NCI-H128 (cell line): ENCODE measurements at regions not wholly inside any gene's neighbourhood (a gene's known extent, or its start where the extent isn't known, plus 50 kb on each side); places are given as distances from the start of the nearest gene placed in this dataset.
"Not testable (repeated sequence)": the region's sequence is repeated elsewhere in the genome, so short reads cannot be mapped to it uniquely, and the experiment has no call there.

Source experiments
- DNase-seq: peaks from one replicate; lab custom pipeline; 2025; ENCODE audit not compliant: unreplicated experiment; lab: John Stamatoyannopoulos, UW

DNA sequence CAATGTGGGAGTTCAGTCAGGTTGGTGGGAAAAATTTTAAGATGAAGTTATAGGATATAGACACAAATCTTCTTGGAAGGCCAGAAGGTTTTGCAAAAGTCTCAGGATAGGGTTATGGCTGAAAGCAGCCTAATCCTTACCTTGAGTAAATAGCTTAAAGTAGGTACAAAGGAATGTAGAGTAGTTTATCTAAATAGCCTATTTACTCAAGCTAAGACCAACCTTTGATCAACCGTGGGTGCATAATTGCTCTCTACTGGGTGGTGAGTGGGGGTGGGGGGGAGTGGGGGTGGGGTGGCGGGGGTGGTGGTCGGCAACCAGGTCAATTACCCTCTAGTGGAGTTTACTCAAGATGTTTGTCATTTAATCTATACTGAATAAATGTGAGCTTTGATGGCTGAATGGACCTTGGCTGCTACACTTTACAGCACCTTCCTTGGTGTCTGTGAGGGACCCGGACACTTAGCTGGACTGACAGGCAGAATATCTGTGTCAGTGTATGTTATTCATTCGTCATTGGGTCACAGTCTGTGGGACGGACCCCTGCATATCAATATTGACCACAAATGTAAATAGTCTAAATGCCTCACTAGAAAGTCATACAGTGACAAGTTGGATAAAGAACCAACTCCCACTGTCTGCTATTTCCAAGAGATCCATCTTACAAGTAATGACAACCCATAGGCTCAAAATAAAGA lies 545.7 kb upstream of the PABPC4L start:
- DNase-seq: no peak

DNA sequence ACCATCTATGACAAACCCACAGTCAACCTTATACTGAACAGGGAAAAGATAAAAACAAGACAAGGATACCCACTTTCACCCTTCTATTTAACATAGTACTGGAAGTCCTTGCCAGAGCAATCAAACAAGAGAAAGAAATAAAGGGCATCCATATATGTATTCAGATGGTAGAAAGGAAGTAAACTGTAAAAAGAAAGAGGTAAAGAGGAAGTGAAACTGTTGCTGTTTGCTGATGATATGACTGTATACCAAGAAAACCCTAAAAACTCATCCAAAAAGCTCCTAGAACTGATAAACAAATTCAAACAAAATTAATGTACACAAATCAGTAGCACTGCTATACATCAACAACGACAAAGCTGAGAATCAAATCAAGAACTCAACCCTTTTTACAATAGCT lies 538.7 kb upstream of the PABPC4L start:
- DNase-seq: no peak

DNA sequence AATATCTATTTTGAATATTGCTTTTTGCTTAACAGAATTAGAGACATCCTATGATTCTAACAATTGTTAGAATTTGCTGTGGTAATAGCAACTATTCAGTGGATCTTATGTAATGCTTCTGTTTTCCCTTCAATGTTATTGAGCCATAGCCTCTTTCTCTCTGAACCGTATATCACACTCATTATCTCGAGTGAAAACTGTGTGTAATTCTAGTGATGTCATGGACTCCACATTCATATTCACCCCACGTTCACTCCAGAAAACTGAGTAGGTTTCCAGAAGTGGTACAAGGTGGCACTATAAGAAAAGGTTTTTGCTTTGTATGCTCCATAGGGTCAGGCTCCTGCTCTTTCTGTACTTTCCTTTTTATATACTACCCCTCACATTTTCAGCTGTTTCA lies 534.3 kb upstream of the PABPC4L start:
- no peak for DNase-seq

DNA sequence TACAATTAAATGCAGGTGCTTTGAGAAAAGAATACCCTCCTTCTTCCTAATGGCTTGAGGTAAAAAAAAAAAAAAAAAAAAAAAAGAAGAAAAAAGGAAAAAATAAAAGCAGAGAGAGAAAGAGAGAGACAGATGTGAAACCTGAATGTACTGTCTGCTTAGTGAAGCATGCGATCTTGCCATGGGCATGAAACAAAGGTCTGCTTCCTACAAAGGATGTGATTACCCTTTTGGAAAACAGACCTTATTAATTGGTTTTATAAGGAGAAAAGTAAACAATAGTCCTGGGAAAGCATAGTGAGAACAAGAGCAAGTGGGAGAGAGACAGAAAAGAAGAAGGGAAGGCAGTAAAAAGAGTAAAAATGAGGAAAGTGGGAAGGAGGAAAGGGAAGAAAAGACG lies 526.1 kb upstream of the PABPC4L start:
- DNase-seq: no peak

DNA sequence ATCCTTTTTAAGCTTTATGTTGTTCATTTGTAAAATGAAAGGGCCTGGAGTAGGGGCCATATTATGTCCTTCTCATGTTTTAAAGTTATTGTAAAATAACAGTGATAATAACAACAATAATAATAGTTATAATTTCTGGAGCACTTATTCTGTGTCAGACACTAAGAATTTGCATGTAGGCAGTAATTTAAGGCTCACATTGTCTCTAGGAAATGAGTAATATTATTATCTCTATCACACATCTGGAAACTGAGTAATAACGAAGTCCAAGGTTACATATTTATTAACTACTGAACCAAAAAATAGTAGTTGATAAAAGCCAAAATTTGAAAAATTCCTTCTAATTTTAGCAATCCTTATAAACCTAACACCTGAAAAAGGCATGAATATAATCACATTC lies 520.7 kb upstream of the PABPC4L start:
- no peak for DNase-seq

DNA sequence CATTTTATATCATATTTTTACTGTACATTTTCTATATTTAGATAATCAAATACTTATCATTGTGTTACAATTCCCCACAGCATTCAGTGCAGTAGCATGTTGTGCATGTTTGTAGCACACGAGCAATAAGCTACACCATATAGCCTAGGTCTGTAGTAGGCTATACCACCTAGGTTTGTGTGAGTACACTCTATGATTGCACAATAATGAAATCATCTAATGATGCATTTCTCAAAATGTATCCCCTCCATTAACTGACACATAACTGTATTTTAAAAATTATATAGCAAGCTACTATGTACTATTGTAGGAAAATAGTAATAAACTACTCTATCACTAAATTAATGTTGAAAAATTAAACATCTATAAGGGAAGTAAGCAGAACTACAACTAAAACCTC lies 518.4 kb upstream of the PABPC4L start:
- no peak for DNase-seq

DNA sequence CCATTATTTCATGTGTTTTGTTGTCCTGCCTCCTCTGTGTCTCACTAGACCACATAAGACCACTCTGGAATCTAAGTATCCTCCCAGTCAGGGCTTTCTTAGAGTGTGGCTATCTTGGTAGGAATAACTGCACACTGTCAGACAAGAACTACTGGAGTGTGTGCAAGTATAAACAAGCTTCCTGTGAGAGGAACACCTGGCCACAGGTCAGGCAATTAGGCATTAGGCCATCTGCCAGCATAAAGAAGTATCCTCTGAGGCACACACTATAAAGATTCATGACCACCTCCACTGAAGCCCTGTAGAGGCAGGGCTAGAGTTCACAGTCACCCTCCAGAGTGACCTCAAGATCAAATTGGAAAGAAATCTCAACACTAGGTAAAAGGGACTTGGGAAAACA lies 507.0 kb upstream of the PABPC4L start:
- no peak for DNase-seq

DNA sequence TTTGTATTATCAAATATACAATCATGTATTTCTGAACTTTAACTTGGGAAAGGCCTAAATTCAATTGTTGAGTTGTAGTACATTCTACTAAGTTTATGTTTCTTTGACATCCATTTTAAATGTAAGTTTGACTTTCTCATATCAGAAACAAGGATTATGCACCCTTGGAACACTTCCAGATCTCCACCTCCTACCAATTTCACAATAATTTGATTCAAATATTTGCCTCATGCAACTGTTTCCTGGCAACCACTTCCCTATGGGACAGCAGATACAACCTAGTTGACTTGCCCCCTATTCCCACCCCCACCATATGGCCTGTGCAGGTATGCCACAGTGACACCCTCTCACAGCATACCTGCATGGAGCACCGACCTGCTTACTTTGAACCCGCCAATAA lies 506.4 kb upstream of the PABPC4L start:
- no peak for DNase-seq

DNA sequence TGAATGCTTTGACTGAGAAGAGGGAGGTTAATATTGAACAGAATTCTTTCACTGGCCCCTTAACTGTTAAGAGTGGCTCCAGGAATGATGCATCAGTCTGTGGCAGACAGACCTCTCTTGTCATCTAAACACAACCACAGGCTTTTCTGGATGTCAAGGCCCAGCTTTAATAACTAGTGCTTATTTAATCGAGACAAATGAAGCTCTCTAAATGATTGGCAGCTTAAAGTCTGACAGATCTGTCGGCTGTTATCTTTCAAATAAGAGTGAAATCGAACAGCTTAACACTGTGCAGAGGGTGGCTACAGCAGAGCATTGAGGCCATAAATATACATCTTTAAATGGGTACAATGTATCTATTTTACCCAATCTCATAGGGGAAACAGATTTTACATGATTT lies 500.8 kb upstream of the PABPC4L start:
- no peak for DNase-seq

DNA sequence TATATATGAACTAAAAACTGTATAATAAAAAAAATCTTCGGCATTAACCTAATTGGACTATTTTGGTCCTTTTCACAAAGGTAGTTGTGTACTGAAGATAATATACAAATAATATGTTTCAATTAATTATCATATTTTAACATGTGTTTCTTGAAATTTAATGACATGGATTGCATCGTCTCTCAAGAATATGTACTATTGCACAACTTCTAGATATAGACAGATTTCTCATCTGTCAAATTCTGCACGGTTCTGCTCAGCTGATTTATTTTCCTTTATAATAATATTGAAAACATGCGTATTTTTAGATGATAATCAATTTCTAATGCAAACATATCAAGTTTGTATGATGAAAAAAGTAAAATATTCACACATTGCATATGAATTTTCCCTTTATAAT lies 498.7 kb upstream of the PABPC4L start:
- DNase-seq: no peak

DNA sequence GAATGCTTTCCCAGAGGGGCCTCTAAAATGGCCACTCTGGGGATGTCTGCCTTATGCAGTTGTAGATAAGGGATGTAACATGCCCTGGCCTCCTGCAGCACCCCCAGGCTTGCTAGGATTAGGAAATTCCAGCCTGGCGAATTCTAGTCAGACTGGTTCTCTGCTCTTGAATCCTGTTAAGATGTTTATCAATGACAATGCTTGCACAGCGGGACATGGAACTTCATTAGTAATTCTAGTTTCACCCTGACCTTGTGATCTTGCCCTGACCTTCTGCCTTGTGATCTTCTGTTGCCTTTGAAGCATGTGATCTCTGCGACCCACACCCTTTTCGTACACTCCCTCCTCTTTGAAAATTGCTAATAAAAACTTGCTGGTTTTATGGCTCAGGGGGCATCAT lies 497.2 kb upstream of the PABPC4L start:
- DNase-seq: not testable (repeated sequence)

DNA sequence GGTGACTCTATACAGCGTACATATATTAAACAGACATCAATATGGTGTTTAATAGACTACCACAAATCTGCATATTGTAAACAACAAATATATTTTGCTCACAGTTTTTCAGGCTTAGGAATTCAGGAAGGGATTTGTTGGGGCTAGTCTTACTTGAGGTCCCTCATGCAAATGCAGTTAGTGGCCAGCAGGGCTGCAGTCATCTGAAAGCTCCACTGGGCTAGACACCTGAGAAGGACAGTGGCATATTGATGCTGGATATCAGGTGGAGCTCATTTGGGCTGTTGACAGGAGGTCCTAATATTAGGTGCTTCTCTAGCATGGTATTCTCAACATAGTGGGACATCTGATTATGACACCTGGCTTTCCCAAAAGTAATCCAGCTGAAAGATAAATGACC lies 493.8 kb upstream of the PABPC4L start:
- DNase-seq: no peak

DNA sequence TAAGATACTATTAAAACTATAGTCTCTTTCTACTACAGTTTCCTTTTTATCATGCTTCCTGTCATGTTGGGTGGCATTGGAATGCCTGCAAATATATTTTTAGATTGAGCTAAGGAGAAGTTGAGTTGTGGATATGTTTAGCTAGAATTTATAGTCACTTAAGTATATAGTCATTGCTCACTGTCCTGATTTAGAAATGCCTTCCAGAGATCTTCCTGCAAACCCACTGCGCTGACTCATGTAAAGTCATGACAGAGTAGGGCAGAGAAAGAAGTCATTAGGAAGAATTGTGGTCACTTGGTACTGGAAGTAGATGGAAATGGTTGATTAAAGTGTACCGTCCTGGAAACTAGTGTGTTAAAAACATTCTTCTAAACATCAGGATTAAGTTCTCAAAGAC lies 490.3 kb upstream of the PABPC4L start:
- DNase-seq: no peak

DNA sequence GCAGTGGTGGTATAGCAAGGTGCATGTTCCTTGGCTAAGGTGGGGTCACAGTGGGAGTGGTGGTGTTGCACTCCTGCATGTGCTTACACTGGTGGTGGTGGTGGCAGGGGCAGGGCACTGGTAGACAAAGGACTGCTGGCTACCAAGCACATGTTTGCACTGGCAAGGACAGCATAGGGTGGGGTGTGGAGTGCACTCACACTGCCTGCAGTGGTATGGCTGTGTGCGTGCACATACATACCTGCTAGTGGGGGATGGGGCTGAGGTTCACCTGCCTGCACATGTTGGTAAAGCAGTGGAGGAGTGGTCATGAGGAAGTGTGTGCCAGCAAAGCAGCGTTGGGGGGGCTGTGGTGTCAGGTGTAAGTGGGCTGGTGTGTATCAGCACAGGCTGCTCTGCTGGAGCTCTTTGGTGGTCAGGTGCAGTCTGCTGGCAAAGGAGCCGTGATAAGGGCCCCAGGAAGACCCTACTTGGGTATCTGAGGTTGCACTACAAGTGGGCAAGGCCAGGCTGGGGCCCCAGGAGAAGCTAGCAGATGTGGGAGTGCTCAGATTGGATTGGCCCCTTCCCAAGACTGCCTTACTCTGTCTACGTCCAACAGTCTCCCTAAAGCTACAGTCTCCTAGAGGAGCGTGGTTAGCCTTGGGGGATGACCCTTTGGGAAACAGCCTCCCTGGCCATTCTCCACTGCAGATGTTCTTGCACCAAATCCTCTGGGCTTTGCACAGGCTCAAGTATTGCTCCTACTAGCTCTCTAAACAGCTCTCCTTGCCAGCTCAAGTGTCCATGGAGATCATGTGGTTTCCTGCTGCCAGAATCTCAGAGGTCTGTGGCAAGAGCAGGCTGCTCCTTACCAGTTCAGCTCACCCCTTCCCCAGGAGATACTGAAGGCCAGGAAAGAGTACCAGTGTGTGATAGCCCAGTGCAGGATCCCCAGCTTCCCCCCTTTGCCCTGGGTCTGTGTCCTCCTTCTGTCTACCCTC lies 486.3 kb upstream of the PABPC4L start:
- DNase-seq: no peak

DNA sequence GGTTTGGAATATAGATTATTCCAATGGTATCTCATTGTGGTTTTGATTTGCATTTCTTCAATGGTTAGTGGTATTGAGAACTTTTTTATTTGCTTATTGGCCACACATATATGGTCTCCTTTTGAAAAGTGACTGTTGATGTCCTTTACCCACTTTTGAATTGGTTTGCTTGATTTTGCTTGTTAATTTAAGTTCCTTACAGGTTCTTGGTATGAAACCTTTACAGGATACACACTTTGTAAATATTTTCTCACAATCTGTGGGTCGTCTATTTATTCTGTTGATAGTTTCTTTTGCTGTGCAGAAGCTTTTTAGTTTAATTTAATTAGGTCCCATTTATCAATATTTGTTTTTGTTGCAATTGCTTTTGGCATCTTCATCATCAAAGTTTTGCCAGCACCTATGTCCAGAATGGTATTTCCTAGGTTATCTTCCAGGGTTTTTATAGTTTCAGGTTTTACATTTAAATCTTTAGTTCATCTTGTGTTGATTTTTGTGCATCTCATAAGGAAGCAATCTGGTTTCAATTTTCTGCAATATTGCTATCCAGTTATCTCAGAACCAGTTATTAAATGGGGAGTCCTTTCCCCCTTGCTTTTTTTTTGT lies 475.7 kb upstream of the PABPC4L start:
- no peak for DNase-seq

DNA sequence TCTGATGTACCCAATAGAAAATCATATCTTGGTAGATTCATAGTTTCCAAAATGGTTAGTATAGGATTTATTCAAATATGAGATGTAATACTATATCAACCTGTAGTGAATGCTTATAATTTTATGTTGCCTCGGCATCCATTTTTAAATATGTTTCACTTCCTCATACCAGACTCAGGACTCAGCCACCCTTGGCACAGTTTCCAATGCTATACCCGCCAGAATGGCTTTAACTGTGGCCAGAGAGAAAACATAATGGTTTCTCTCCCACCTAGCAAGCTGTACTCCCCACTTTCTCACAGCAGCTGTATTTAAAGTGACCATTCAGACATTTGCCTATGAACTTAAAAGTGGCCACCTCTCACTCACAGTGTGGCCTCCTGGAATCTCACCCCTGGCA lies 466.6 kb upstream of the PABPC4L start:
- no peak for DNase-seq

DNA sequence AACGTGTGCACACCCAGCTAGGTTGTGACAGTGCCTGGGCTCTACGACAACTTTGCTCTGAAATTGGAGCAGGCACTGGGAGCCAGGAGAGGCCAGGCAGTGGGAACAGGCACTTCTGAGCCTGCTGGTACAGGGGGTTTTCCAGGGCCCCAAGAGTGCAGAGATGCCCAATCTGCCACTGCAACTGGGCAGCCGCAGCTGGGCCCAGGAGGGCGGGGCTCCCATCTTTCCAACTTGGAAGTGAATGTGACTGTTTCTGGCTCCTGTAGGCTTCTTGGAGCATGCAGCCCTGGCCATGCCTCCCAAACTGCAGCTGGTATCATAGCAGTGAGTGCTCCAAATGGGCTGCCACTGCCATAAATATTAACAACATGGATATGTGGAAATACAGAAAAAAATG lies 465.1 kb upstream of the PABPC4L start:
- DNase-seq: no peak

DNA sequence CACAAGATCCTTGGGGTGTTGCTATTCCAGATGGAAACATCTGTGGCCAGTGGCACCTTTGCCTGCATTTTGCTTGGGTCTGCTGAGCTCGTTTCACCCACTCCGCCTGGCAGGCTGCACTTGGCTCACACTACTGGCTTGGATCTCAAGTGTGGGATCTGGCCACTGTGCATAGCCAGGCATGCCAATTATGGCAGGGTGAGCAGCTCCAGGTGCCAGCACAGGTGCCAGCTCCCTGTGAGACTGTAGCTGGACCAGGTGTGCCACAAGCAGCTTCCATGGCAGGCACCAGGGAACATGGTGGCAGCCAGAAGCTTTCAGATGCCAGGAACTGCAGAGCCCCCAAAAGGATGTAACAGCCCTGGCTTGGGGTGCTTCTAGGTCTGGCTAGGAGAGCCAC lies 463.8 kb upstream of the PABPC4L start:
- no peak for DNase-seq

DNA sequence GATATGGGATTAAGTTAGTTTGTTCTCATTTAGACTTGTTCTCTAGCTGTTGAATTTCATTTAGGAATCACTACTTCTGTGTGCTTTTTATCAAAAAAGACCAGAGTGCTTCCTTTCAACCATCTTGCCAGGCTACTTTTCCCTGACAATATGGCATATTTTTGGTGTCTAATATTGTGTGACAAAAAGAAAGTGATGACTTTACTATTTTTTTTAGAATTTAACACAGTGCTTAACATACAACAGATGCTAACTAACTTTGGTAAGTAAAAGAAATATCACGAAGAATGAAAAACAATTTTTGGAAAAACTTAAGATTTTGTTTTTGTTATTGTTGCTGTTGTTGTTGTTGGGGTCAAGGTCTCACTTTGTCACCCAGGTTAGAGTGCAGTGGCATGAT lies 462.2 kb upstream of the PABPC4L start:
- no peak for DNase-seq

DNA sequence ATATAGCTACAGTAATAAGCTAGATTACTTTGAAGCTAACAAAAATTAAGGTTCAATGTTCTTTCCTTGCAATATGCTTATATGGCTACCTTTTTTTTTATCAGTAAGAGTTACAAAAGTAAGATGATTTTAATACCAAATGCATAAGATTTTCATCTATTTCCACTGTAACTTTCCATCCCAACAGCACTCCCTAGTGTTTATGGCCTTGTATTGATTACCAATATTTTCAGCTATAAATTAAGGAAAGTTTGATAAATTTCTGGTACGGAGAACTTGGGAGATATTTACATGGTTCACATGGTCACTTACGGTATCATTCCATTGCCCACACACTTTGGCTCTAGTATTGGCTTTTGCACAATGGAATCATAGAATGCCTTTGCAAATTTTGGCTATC lies 448.9 kb upstream of the PABPC4L start:
- DNase-seq: no peak

DNA sequence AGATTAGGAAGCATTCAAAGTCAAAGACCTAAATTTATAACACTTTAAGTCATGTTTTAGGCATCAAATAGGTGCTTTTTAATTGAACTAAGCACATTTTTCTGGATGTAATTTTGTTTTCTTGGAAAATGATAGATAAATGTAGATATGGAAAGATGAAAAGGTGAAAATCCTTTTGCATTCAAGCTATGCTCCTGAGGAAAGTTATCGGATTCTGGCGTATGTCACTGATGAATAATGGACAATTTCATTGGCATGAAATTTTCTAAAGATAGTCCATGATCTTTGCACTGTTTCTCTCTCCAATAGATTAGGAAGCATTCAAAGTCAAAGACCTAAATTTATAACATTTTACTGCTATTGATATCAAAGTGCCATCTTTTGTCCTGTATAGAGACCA lies 444.2 kb upstream of the PABPC4L start:
- DNase-seq: no peak
